ENCODE measurements at regions not wholly inside any gene's neighbourhood (a gene's known extent, or its start where the extent isn't known, plus 50 kb on each side); places are given as distances from the start of the nearest gene placed in this dataset.

GRCh38 chr20:57076152-57076652 lies 190.2 kb downstream of the BMP7 start:
- no peak for DNase-seq

GRCh38 chr20:57076951-57077350 lies 189.5 kb downstream of the BMP7 start:
- no peak for DNase-seq

GRCh38 chr20:57078116-57078515 lies 188.3 kb downstream of the BMP7 start:
- DNase-seq = no peak

GRCh38 chr20:57079031-57080005 lies 187.1 kb downstream of the BMP7 start:
- no peak for DNase-seq

GRCh38 chr20:57080796-57081195 lies 185.6 kb downstream of the BMP7 start:
- DNase-seq = peak in 10 of 58 donors; percentile 8 to 34 (median 17)

GRCh38 chr20:57082357-57082945 lies 184.0 kb downstream of the BMP7 start:
- no peak for DNase-seq

- no peak for DNase-seq
Measured at GRCh38 chr20:57083072-57083471, 183.4 kb downstream of the BMP7 start.

GRCh38 chr20:57086066-57086465 lies 180.4 kb downstream of the BMP7 start:
- no peak for DNase-seq

GRCh38 chr20:57087102-57087501 lies 179.3 kb downstream of the BMP7 start:
- no peak for DNase-seq

GRCh38 chr20:57087705-57088104 lies 178.7 kb downstream of the BMP7 start:
- no peak for DNase-seq

- no peak for DNase-seq
Measured at GRCh38 chr20:57088436-57088835, 178.0 kb downstream of the BMP7 start.

GRCh38 chr20:57089699-57090144 lies 176.7 kb downstream of the BMP7 start:
- DNase-seq = peak in 52 of 58 donors; percentile 8 to 82 (median 52)

GRCh38 chr20:57090590-57091560 lies 175.6 kb downstream of the BMP7 start:
- DNase-seq = peak in 1 of 58 donors; percentile 77

- DNase-seq = no peak
Measured at GRCh38 chr20:57091748-57092111, 174.7 kb downstream of the BMP7 start.

- DNase-seq = peak in 54 of 58 donors; percentile 13 to 83 (median 56)
Measured at GRCh38 chr20:57092112-57092899, 174.1 kb downstream of the BMP7 start.

GRCh38 chr20:57092900-57093530 lies 173.4 kb downstream of the BMP7 start:
- no peak for DNase-seq

GRCh38 chr20:57093766-57094165 lies 172.7 kb downstream of the BMP7 start:
- no peak for DNase-seq

- DNase-seq = no peak
Measured at GRCh38 chr20:57094252-57094891, 172.1 kb downstream of the BMP7 start.

- DNase-seq = no peak
Measured at GRCh38 chr20:57094991-57095390, 171.4 kb downstream of the BMP7 start.

All from anterior cingulate cortex (tissue), 58 donors.